Stomach (tissue), 4 donors: ENCODE measurements at regions not wholly inside any gene's neighbourhood (a gene's known extent, or its start where the extent isn't known, plus 50 kb on each side); places are given as distances from the start of the nearest gene placed in this dataset.

ENCODE experiments used
- EP300 ChIP-seq: sonication (generic); formaldehyde crosslinking; IDR thresholded peaks from one replicate; pipeline ENCODE4 v1.6.1; 2017; ENCODE audit warnings: antibody characterized with exemption
- POLR2A ChIP-seq, 4 donors: fragments of 450-650 bp; IDR thresholded peaks; one replicate each; pipeline ENCODE4 v1.6.1; 2016; ENCODE audit warnings: antibody characterized with exemption in 4 of 4, control low read depth in 2 of 4, mild to moderate bottlenecking in 1 of 4, moderate library complexity in 1 of 4
- TF ChIP-seq, protein P1 (sequence below), 7 experiments: fragments of 450-650 bp in 4 of 7; fragments of 200-600 bp in 3 of 7; sonication (generic) in 3 of 7; IDR thresholded peaks; one replicate each; pipeline ENCODE4 v1.5.1; 2016 to 2019; ENCODE audit warnings: antibody characterized with exemption in 7 of 7, control low read depth in 2 of 7, mild to moderate bottlenecking in 1 of 7

DNA sequence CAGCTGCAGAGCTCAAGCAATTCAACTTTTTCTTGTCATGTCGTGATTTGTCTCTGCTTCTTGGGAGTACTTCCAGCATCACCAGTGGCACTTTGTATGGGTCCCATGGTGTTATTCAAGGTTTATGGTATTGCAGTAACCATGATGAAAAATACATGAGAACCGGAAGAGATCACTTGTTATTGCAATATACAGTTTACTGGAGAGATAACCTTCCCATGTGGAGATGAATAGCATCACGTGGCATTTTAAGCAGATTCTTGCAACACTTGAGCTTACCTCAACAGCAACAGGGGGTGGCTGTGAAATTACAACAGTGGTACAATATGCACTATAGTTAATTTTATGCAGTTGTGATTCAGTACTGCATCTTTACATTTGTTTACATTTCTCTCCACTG, 97.4 kb downstream of the APOB start:
- TF ChIP-seq, protein P1, sequence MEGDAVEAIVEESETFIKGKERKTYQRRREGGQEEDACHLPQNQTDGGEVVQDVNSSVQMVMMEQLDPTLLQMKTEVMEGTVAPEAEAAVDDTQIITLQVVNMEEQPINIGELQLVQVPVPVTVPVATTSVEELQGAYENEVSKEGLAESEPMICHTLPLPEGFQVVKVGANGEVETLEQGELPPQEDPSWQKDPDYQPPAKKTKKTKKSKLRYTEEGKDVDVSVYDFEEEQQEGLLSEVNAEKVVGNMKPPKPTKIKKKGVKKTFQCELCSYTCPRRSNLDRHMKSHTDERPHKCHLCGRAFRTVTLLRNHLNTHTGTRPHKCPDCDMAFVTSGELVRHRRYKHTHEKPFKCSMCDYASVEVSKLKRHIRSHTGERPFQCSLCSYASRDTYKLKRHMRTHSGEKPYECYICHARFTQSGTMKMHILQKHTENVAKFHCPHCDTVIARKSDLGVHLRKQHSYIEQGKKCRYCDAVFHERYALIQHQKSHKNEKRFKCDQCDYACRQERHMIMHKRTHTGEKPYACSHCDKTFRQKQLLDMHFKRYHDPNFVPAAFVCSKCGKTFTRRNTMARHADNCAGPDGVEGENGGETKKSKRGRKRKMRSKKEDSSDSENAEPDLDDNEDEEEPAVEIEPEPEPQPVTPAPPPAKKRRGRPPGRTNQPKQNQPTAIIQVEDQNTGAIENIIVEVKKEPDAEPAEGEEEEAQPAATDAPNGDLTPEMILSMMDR (IDR thresholded peaks at IDR 0.05), result no peak
- TF ChIP-seq POLR2A (IDR thresholded peaks at IDR 0.05) (no peak), EP300 (no peak)
